CD4-positive, alpha-beta T cell (primary cell): ENCODE measurements at regions not wholly inside any gene's neighbourhood (a gene's known extent, or its start where the extent isn't known, plus 50 kb on each side); places are given as distances from the start of the nearest gene placed in this dataset.

Source experiments
- ATAC-seq: fragments of 200-7000 bp; cut with Tn5 transposase; one replicate; pipeline ENCODE4 v1.10.0; 2022; ENCODE audit warnings: mild to moderate bottlenecking; ENCODE audit not compliant: poor library complexity
- CTCF ChIA-PET: fragments of 350-600 bp; sonication (Branson Sonifier 250); formaldehyde crosslinking; loops from one replicate; lab custom pipeline; 2021; ENCODE audit warnings: antibody characterized with exemption, inconsistent platforms; lab: Charles Lee
- POLR2A ChIA-PET: fragments of 350-600 bp; sonication (Branson Sonifier 250); formaldehyde crosslinking; loops from one replicate; lab custom pipeline; 2021; ENCODE audit warnings: antibody characterized with exemption, inconsistent platforms; lab: Charles Lee
- DNase-seq, 14 experiments: peaks; one replicate each; pipeline ENCODE4 v3.0.0-alpha.2; 2013 to 2020; ENCODE audit warnings: mixed read lengths in 2 of 14
- H3K27ac ChIP-seq, 2 donors: one replicate each; pipeline versions ENCODE4 v1.5.1 to v1.7.0; 2013; ENCODE audit warnings: low read length in 2 of 2, low read depth in 1 of 2, mild to moderate bottlenecking in 1 of 2
- H3K27me3 ChIP-seq, 2 experiments: 1 replicate in 1 of 2; 2 replicates in 1 of 2; pipeline versions ENCODE4 v1.6.1 to v1.7.0; 2013; ENCODE audit warnings: low read length in 2 of 2, control low read depth in 1 of 2, mild to moderate bottlenecking in 1 of 2, moderate library complexity in 1 of 2; ENCODE audit not compliant: insufficient read depth in 2 of 2, control insufficient read depth in 1 of 2
- H3K36me3 ChIP-seq: one replicate; pipeline ENCODE4 v1.6.1; 2013; ENCODE audit warnings: low read length, control low read depth; ENCODE audit not compliant: insufficient read depth
- H3K4me1 ChIP-seq: one replicate; pipeline ENCODE4 v1.6.1; 2013; ENCODE audit warnings: low read length, control low read depth; ENCODE audit not compliant: insufficient read depth
- H3K4me3 ChIP-seq: one replicate; pipeline ENCODE4 v1.5.1; 2013; ENCODE audit warnings: mild to moderate bottlenecking, low read length, moderate library complexity
- H3K9me3 ChIP-seq, 2 experiments: 1 replicate in 1 of 2; 2 replicates in 1 of 2; pipeline versions ENCODE4 v1.6.1 to v1.7.0; 2013; ENCODE audit warnings: low read length in 2 of 2, mild to moderate bottlenecking in 2 of 2, control low read depth in 1 of 2, moderate library complexity in 1 of 2; ENCODE audit not compliant: control insufficient read depth in 1 of 2, insufficient read depth in 1 of 2
- H3K27ac Mint-ChIP-seq: one replicate; pipeline ENCODE4 v1.8.0; 2020; ENCODE audit warnings: mixed read lengths
- H3K27me3 Mint-ChIP-seq: one replicate; pipeline ENCODE4 v1.8.0; 2021; ENCODE audit warnings: mixed read lengths
- H3K36me3 Mint-ChIP-seq: one replicate; pipeline ENCODE4 v1.8.0; 2021; ENCODE audit warnings: low read depth, mixed read lengths
- H3K4me1 Mint-ChIP-seq: one replicate; pipeline ENCODE4 v1.8.0; 2021; ENCODE audit warnings: low read depth, mixed read lengths
- H3K4me3 Mint-ChIP-seq: one replicate; pipeline ENCODE4 v1.8.0; 2020; ENCODE audit warnings: mild to moderate bottlenecking, mixed read lengths
- H3K9me3 Mint-ChIP-seq: one replicate; pipeline ENCODE4 v1.8.0; 2020; ENCODE audit warnings: mixed read lengths
- CTCF ChIP-seq: fragments of 200-600 bp; IDR thresholded peaks from one replicate; pipeline ENCODE4 v1.8.0; 2022; ENCODE audit warnings: antibody characterized with exemption, mild to moderate bottlenecking
- intact Hi-C, 2 experiments: fragments of 100-400 bp; cut with DNase I in 1 of 2; cut with micrococcal nuclease in 1 of 2; formaldehyde crosslinking; loops; one replicate each; pipeline versions ENCODE4 v1.15.1 to v1.9.0; 2023 to 2025; cut with DNase I, micrococcal nuclease

- Mint-ChIP-seq H3K27me3 (no peaks in the 10 kb centered on the region), H3K9me3 (peaks cover 5% of the 10 kb centered on the region), H3K4me1 (no peaks in the 10 kb centered on the region), H3K4me3 (no peak overlapping the region), H3K27ac (no peak overlapping the region), H3K36me3 (no peaks in the 10 kb centered on the region)
- DNase-seq = no peak
- ChIA-PET CTCF (no interaction called here), POLR2A (no interaction called here)
- H3K4me3 ChIP-seq = no peak overlapping the region
- H3K27ac ChIP-seq = no peak overlapping the region
- intact Hi-C loops = no loop called here
- H3K36me3 ChIP-seq = no peaks in the 10 kb centered on the region
- no peaks in the 10 kb centered on the region for H3K4me1 ChIP-seq
- peaks cover 0 to 8% of the 10 kb centered on the region in 2 experiments for H3K9me3 ChIP-seq
- no peak for TF ChIP-seq CTCF
- no peak for ATAC-seq
- H3K27me3 ChIP-seq = no peaks in the 10 kb centered on the region
Observed at GRCh38 chr4:111871802-111872201, 273.5 kb upstream of the FAM241A start.

- intact Hi-C loops = no loop called here
- Histone ChIP-seq H3K36me3 (no peaks in the 10 kb centered on the region), H3K4me1 (no peaks in the 10 kb centered on the region), H3K4me3 (no peak overlapping the region), H3K27ac (no peak overlapping the region), H3K27me3 (no peaks in the 10 kb centered on the region), H3K9me3 (no peaks in the 10 kb centered on the region)
- Mint-ChIP-seq H3K4me3 (no peak overlapping the region), H3K27me3 (no peaks in the 10 kb centered on the region), H3K36me3 (no peaks in the 10 kb centered on the region), H3K27ac (no peak overlapping the region), H3K9me3 (peaks cover 4% of the 10 kb centered on the region), H3K4me1 (no peaks in the 10 kb centered on the region)
- ATAC-seq = no peak
- CTCF ChIA-PET = no interaction called here
- POLR2A ChIA-PET = no interaction called here
- no peak for TF ChIP-seq CTCF
- no peak for DNase-seq
Observed at GRCh38 chr4:111873801-111874200, 271.5 kb upstream of the FAM241A start.

GRCh38 chr4:111879539-111879938 lies 265.7 kb upstream of the FAM241A start:
- no peak overlapping the region for H3K4me3 ChIP-seq
- H3K27me3 Mint-ChIP-seq = no peaks in the 10 kb centered on the region
- no peak overlapping the region for H3K27ac Mint-ChIP-seq
- ATAC-seq = no peak
- no peak for DNase-seq
- TF ChIP-seq CTCF = no peak
- ChIA-PET CTCF (no interaction called here), POLR2A (no interaction called here)
- H3K27ac ChIP-seq = no peak overlapping the region
- H3K36me3 ChIP-seq = no peaks in the 10 kb centered on the region
- H3K4me1 ChIP-seq = no peaks in the 10 kb centered on the region
- H3K36me3 Mint-ChIP-seq = no peaks in the 10 kb centered on the region
- H3K9me3 ChIP-seq = no peaks in the 10 kb centered on the region
- H3K4me1 Mint-ChIP-seq = no peaks in the 10 kb centered on the region
- H3K9me3 Mint-ChIP-seq = no peaks in the 10 kb centered on the region
- intact Hi-C loops = no loop called here
- no peaks in the 10 kb centered on the region for H3K27me3 ChIP-seq
- H3K4me3 Mint-ChIP-seq = no peak overlapping the region
